GM19023 (cell line): ENCODE measurements at regions not wholly inside any gene's neighbourhood (a gene's known extent, or its start where the extent isn't known, plus 50 kb on each side); places are given as distances from the start of the nearest gene placed in this dataset.
"Not testable (repeated sequence)": the region's sequence is repeated elsewhere in the genome, so short reads cannot be mapped to it uniquely, and the experiment has no call there.

Experiments
- ATAC-seq: cut with Tn5 transposase; IDR thresholded peaks from one replicate; pipeline ENCODE4 v1.9.1; 2021; ENCODE audit warnings: mild to moderate bottlenecking, moderate library complexity; ENCODE audit not compliant: unreplicated experiment

GRCh38 chr4:38462367-38463055 is 201.5 kb upstream of the KLF3 start:
- ATAC-seq, result no peak

GRCh38 chr4:38463268-38463958 is 200.6 kb upstream of the KLF3 start:
- ATAC-seq, result no peak

- ATAC-seq, result no peak
Observed at GRCh38 chr4:38464328-38464727, 199.7 kb upstream of the KLF3 start.

GRCh38 chr4:38466401-38466800 is 197.6 kb upstream of the KLF3 start:
- ATAC-seq, result no peak

GRCh38 chr4:38467296-38467695 is 196.7 kb upstream of the KLF3 start:
- ATAC-seq, result no peak

- no peak for ATAC-seq
Observed at GRCh38 chr4:38468339-38468866, 195.6 kb upstream of the KLF3 start.

GRCh38 chr4:38469410-38469809 is 194.6 kb upstream of the KLF3 start:
- ATAC-seq, result no peak

GRCh38 chr4:38470735-38471262 is 193.2 kb upstream of the KLF3 start:
- no peak for ATAC-seq

- no peak for ATAC-seq
Observed at GRCh38 chr4:38482696-38483095, 181.3 kb upstream of the KLF3 start.

GRCh38 chr4:38483628-38484027 is 180.4 kb upstream of the KLF3 start:
- ATAC-seq, result not testable (repeated sequence)

- no peak for ATAC-seq
Observed at GRCh38 chr4:38489011-38489861, 174.8 kb upstream of the KLF3 start.

- no peak for ATAC-seq
Observed at GRCh38 chr4:38489924-38490639, 173.9 kb upstream of the KLF3 start.

GRCh38 chr4:38490753-38491446 is 173.1 kb upstream of the KLF3 start:
- ATAC-seq, result no peak

- no peak for ATAC-seq
Observed at GRCh38 chr4:38491854-38492478, 172.0 kb upstream of the KLF3 start.

- no peak for ATAC-seq
Observed at GRCh38 chr4:38493066-38493465, 170.9 kb upstream of the KLF3 start.

GRCh38 chr4:38495446-38495845 is 168.6 kb upstream of the KLF3 start:
- ATAC-seq, result no peak

GRCh38 chr4:38497121-38497520 is 166.9 kb upstream of the KLF3 start:
- ATAC-seq, result no peak

- no peak for ATAC-seq
Observed at GRCh38 chr4:38499101-38499500, 164.9 kb upstream of the KLF3 start.

GRCh38 chr4:38500433-38500832 is 163.6 kb upstream of the KLF3 start:
- no peak for ATAC-seq

- no peak for ATAC-seq
Observed at GRCh38 chr4:38501698-38502097, 162.3 kb upstream of the KLF3 start.
